ENCODE measurements at regions not wholly inside any gene's neighbourhood (a gene's known extent, or its start where the extent isn't known, plus 50 kb on each side); places are given as distances from the start of the nearest gene placed in this dataset.

- DNase-seq (ENCODE audit: low read depth) = no peak
Measured at GRCh38 chr5:71948206-71948605, 159.1 kb upstream of the MAP1B start.

- no peak for DNase-seq (ENCODE audit: low read depth)
Measured at GRCh38 chr5:71949772-71950171, 157.5 kb upstream of the MAP1B start.

- no peak for DNase-seq (ENCODE audit: low read depth)
Measured at GRCh38 chr5:71953866-71954265, 153.4 kb upstream of the MAP1B start.

DNA sequence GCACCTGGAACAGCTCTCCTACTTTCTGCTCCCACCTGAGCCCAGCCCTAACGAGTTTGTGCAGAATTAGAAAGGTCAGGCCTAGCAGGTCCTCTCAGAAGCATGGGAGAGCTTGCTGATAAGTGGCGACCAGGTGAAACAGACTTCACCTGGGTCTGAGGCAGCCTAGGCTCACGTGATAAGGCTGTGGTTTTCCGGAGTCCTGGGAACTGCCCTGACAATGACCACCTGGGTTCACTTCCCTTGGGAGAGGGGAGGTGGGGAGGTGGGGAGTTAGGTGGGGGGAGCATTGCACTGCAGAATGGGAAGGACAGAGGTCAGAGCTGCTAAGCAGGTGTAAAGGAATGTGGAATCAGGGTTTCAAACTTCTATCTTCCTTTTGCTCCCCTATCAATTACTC is 152.9 kb upstream of the MAP1B start:
- DNase-seq (ENCODE audit: low read depth) = no peak

DNA sequence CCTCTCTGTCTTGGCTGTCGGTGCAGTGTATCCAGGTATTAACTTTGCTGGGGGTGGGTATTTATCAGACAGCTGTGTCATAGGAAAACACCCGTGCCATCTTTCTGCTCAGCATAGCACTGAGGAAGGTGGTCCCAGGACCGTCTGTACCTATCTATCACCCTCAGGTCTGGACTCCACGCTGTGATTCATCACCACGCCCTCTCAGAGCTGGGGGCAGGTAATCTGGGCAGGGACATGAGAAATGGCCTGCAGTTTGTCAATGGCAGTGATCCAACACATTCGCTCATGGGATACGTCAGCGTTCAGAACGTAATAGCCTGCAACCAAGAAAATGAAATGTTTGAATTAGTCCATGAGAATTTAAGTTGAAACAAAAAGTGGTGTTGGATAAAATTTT is 151.6 kb upstream of the MAP1B start:
- no peak for DNase-seq (ENCODE audit: low read depth)

DNA sequence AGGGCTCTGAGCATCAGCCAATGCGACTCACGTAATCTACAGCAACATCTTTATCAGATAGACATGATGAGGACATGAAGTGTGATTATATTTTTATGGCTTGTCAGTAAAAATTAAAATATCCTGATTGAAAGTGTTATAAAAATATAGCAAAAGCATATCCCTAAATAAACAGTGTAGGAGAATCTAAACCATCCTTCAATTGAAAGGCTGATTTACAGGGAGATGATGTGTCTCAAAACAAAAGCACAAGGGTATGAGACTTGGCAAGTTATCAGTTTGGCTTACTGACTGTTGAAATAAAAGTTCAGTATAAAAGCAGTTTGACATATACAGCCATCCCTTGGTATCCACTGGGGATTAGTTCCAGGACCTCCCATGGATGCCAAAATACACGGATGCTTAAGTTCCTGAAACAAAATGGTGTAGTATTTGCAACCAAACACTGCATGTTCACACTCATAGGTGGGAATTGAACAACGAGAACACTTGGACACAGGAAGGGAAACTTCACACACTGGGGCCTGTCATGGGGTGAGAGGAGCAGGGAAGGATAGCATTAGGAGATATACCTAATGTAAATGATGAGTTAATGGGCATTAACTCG is 149.9 kb upstream of the MAP1B start:
- no peak for DNase-seq (ENCODE audit: low read depth)

DNA sequence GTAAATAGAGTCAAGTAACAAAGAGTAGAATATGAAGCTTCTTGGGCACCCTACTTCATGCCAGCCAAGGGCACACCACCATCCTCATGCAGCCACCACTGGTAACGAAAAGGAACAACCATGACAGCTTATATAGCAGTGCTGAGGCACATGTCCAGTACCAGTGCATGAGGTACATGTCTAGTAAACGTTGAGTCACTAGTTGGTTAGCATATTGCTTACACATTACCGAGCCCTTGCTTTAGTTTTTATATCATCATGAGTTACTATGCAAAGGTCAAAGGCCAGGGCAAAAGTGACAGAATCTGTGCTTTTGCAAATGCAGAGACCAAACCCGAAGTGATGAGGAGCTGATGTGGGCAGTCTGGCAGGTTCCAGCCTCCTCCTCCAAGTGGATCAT is 147.1 kb upstream of the MAP1B start:
- DNase-seq (ENCODE audit: low read depth) = no peak

GRCh38 chr5:71961786-71962185 is 145.5 kb upstream of the MAP1B start:
- no peak for DNase-seq (ENCODE audit: low read depth)

GRCh38 chr5:71969460-71969859 is 137.8 kb upstream of the MAP1B start:
- no peak for DNase-seq (ENCODE audit: low read depth)

- DNase-seq (ENCODE audit: low read depth) = no peak
Measured at GRCh38 chr5:71971862-71972261, 135.4 kb upstream of the MAP1B start.

DNA sequence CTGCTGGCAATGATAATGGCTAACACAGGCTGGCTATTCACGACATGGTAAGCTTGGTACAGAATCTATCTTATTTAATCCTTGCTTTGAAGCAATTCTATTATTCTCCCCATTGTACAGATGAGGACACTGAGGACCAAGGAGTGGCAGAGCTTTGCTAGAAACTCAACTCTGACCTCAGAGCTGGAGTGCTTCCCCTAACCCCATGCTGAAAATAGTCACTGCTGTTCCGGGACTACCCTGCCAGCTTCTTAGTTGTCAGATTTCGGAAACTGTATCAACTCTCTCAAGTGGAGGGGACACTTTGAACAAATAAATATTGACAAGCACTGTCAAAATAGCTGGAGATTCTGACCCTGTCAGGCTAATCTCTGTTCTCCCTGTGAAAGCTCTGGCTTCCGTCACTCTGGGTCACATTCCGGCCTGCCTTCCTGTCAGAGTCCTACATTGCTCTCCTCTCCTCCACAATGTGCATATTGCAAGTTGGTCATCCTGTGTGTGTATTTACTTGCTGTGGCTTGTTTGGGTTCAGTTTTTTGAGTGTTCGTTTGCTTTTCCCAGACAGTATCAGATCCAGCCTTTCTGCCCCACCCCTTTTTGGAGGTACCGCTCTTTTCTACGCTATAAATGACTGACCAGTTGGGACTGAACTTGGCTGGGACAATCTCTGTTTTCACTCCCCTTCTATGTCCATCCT is 134.3 kb upstream of the MAP1B start:
- DNase-seq (ENCODE audit: low read depth) = no peak

DNA sequence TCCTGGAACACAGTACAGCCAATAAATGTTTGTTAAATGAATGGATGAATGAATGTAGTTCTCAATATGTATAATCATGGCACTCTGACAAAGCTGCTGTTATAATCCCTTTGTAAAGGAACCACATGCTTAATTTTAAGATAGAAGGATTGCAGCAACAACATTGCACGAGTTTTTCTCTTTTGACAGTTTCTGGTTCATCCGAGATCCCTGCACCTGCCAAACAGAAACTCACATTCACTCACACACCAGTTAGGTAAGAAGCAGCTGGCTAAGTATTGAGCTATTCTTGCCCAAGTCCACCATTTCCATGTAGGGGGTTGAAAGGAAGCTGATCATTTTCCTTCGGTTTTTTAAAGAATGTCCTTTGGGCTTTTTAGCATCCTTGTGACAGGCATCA is 133.7 kb upstream of the MAP1B start:
- no peak for DNase-seq (ENCODE audit: low read depth)

DNA sequence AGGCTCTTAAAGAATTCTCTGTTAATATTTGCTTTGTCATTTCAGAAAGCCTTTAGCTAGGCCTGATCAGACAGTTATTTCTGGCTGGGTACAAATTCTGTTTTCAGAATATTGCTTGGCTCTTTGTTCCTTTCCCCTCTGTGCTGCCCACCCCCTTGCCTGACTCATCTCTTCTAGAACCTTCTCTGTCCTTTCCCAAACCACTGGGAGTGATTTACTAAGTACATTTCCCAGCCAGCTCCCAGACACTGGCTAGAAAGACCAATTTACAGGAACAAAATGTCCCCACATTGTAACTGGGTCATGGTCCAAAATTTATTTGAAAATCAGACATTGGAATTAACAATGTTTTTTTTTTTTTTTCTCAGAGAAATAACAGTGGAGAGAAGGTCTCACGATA is 133.1 kb upstream of the MAP1B start:
- DNase-seq (ENCODE audit: low read depth) = no peak

- no peak for DNase-seq (ENCODE audit: low read depth)
Measured at GRCh38 chr5:71974622-71975021, 132.7 kb upstream of the MAP1B start.

DNA sequence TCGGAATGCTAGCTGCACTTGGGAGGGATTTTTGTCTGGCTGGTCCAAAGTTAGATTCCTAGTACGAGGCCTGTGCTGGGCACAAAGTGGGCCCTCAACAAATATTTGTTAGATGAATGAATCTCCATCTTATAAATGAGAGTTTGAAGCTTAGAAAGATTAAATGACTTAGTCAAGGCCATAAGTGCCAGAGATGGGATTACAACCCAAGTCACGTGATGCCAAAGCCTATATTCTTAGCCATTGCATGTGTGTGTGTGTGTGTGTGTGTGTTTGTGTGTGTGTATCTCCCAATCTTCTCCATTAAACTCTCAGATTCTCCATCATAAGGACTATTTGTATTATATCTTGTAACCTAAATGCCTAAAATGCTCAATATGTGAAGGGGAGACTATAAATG is 130.8 kb upstream of the MAP1B start:
- no peak for DNase-seq (ENCODE audit: low read depth)

GRCh38 chr5:71977311-71977710 is 130.0 kb upstream of the MAP1B start:
- DNase-seq (ENCODE audit: low read depth) = no peak

DNA sequence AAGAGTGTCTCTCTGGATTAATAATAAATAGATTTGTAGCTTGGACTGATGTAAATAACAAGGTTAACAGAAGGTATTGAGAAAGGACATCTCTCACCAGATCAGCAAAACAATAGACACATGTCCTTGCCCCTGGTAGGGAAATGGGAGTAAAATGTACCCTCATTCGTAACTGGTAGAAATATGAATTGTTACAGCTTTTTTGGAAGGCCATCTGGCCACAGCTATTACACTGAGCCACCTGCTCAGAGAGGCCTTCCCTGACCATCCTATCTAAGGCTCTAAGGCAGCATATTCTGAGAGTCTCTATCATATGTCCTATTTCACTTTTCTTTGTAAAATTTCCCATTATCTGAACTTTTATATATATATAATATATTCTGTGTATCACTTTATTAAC is 129.1 kb upstream of the MAP1B start:
- no peak for DNase-seq (ENCODE audit: low read depth)

- DNase-seq (ENCODE audit: low read depth) = no peak
Measured at GRCh38 chr5:71982717-71983395, 124.4 kb upstream of the MAP1B start.

DNA sequence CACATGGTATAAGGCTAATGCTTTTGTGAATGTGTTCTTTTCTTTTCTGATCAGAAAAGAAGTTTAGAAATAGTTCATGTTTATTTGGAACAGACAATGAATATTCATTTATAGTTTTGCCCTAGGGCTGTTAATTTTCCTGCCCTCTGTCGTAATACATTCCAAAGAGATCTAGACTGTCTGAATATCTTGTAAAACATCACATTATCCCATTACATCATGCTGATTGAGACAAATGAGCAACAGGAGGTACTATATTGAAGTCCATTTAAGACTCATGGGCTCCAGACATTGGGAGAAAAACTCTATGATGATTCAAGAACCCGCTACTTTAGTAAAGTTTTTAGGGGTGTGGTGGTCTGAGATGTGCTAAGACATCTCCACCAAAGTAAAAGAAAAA is 121.2 kb upstream of the MAP1B start:
- DNase-seq (ENCODE audit: low read depth) = no peak

- no peak for DNase-seq (ENCODE audit: low read depth)
Measured at GRCh38 chr5:71988808-71989207, 118.5 kb upstream of the MAP1B start.

DNA sequence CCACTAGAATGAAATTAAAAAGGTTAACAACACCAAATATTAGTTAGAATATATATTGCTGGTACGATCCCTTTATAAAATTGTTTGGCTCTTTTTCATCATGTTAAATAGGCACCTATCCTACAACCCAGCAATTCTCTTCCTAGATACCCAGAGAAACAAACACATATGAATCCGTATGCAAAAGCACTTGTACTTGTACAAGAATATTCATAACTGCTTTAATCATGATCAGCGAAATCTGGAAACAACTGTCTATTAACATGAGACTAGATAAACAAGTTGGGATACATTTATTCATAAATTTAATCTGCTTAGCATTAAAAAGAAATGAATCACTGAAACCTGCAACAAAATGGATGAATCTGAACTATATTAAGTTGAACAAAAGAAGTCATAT is 113.7 kb upstream of the MAP1B start:
- no peak for DNase-seq (ENCODE audit: low read depth)

GRCh38 chr5:71996789-71997188 is 110.5 kb upstream of the MAP1B start:
- DNase-seq (ENCODE audit: low read depth) = no peak

GRCh38 chr5:71998746-71999145 is 108.5 kb upstream of the MAP1B start:
- DNase-seq (ENCODE audit: low read depth) = no peak

DNA sequence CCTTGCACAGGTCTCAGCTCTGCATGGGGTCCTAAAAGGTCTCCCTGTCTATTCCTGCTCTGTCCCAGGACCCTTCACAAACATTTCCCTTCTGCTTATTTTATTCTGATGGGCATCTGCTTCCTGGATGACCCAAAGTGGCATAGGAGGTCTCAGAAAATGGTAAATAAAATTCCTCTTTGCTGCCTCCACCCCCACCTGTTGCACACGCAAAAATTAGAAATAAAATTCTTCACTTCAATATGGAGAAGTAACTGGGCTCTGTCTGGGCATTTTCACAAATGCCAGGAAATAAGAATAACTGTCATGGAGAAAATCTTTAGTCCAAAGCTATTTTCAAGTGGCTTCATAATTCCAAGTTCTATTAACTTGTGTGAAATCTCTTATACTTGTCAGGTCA is 106.6 kb upstream of the MAP1B start:
- DNase-seq (ENCODE audit: low read depth) = no peak
